ENCODE measurements at regions not wholly inside any gene's neighbourhood (a gene's known extent, or its start where the extent isn't known, plus 50 kb on each side); places are given as distances from the start of the nearest gene placed in this dataset.
"Not testable (repeated sequence)": the region's sequence is repeated elsewhere in the genome, so short reads cannot be mapped to it uniquely, and the experiment has no call there.

- no peak for DNase-seq
Measured at GRCh38 chr9:30967476-30967875, 1417.0 kb upstream of the ACO1 start.

DNA sequence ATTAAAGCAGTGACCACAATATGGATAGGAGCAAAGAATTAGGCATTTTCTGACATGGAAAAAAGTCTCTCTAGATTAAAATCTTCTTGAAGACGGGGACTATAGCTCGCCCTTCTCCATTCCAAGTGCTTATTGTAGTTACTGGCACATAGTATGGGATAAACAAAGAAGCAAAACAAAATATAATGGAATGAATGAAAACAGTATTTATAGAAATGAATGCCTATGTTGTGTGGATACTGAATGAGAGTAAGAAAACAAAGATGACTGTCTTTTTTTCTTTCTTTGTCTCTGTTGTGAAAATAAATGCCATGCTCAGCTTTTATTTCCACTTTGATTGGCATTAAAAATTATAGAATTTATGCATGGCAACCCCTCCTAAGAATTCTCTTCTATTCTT, 1414.3 kb upstream of the ACO1 start:
- DNase-seq, result no peak

DNA sequence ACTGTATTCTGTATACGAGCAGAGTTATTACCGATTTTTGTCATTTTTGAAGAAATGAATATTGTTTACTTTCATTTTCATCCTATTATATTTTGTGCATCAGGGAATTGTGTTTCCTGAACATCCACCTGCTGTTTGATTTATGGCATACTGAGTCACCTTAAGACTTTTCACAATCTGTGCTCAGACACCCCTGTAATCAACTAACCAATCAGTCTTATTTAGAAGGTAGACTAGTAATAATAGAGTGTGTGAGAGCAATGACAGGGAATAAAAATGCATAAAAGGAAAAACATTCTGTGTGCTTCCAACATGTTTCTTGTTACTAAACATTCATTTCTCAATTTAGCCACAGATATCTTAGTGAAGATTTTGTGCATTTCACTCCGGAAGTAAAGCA, 1413.6 kb upstream of the ACO1 start:
- DNase-seq, result no peak

DNA sequence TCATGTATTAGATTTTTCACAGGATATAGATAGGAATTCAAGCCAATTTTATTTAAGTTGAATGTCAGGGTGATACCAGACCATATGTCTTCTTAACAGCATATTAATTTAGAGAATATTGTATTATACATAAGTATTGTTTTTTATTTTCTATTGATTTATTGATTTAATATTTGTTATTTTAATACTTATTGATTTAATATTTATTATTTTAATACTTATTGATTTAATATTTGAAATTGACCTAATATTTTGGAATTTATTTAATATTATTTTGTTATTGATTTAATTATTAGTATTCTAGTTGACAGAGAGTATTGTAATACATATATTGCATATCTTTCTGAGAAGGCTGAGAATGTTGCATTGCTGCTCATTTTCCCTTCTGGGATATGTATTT, 1411.8 kb upstream of the ACO1 start:
- DNase-seq, result no peak

GRCh38 chr9:30977965-30978364, 1406.5 kb upstream of the ACO1 start:
- no peak for DNase-seq

DNA sequence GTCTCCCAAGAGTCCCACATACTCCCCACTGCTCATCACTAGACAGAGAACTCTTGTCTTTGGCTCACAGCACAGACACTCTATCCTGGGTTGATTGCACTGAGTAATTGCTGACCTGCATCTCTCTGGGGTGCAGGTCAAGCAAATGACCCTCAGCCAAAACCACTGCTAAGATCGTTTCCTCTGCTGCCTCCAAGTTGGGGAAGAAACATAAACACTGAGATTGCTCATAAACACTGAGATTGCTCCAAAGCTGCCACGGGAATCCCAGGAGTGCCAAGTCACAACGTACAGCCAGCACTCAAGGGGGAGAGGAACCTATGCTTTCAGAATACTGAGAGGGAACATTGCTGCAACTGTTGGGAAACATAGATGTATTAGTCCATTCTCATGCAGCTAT, 1402.1 kb upstream of the ACO1 start:
- no peak for DNase-seq

- DNase-seq, result no peak
Measured at GRCh38 chr9:30995956-30996738, 1388.3 kb upstream of the ACO1 start.

GRCh38 chr9:30996761-30997160, 1387.7 kb upstream of the ACO1 start:
- no peak for DNase-seq

DNA sequence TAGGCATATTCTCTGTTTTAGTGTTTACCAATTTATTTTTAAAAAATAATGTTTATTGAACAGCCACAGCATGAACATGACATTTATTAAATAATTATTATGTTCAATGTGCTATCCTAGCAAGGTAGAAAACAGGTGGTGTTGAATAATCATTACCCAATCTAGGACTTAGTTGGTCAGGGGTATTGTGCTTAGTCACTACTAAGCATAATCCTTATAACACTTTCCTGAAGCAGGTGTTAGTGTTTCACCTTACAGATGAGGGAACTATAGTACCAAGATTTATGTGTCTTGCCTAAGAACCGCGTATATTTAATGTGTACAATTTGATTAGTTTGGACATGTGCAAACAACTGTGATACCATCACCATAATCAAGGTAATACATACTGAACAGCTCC, 1387.2 kb upstream of the ACO1 start:
- DNase-seq, result no peak

DNA sequence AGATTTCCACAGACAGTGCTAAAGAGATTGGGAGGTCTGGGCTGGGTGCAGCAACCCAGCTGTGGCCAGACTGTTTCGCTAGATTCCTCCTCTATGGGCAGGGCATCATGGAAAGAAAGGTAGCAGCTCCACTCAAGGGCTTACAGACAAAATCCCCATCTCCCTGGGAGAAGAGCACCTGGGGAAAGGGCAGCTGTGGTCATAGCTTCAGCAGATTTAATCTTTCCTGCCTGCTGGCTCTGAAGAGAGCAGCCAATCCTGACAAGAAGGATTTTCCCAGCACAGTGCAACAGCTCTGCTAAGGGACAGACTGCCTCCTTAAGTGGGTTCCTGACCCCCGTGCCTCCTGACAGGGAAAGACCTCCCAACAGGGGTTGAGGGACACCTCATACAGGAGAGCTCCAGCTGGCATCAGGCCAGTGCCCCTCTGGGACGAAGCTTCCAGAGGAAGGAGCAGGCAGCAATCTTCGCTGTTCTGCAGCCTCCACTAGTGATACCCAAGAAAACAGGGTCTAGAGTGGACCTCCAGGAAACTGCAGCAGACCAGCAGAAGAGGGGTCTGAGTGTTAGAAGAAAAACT, 1379.3 kb upstream of the ACO1 start:
- DNase-seq, result no peak

- no peak for DNase-seq
Measured at GRCh38 chr9:31013371-31013770, 1371.1 kb upstream of the ACO1 start.

- DNase-seq, result no peak
Measured at GRCh38 chr9:31023847-31024246, 1360.6 kb upstream of the ACO1 start.

DNA sequence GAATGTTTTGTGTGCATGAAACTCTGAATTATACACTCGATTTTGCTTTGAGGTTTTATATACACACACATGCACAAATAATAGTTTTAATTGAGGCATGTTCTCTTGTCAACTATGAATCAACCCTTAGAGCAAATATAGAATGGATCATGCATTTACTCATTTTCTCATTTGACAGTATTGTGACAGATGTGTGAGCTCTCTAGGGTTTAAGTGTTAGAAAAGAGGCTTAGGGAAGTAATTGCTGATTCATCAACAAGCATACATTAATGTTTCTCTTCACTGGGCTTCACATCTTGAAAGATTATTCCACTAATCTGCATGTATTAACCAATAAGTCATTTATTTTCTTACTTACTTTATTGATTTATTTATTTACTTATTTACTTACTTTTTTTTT, 1356.8 kb upstream of the ACO1 start:
- no peak for DNase-seq

- DNase-seq, result no peak
Measured at GRCh38 chr9:31028137-31028536, 1356.3 kb upstream of the ACO1 start.

DNA sequence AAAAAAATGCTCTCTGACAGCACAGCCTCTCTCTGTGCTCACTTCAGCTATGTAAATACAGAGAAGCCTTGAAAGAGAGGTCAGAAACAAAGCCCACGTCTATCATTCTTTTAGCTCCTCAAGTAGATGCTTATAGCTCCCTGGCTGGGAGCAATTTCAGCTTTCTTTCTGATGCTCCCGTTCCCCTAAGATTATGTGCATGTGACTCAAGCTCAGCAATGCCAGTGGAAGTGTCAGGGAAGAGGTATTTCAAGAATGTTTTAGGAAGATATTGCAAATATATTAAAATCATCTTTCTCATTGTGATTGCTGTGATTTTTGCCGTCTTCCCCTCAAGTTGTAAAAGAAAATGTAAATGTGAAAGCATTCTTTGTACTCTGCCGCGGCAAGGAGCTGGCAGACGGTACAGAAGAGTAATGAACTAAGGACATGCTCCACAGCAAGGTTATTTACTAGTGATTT, 1353.7 kb upstream of the ACO1 start:
- no peak for DNase-seq

DNA sequence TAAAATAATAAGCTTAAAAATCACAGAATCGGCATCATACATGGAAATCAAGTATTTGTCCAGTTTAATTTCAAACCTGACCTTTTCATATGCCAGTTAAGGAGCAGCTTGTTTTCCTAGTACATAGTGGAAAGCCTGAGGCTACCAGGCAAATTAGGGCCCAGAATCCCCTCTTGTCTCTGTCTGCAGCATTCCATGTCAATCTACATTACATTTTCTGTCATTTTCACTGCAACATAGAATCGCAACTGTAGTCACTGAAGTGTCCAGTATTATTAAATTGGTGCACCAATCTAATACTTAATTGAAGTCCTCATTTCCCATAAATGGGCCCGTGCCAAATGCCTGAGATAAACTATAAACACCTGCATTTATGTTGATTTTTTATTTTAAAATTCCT, 1352.2 kb upstream of the ACO1 start:
- peak in 1 of 2 experiments; percentile 4 for DNase-seq

GRCh38 chr9:31034311-31034710, 1350.1 kb upstream of the ACO1 start:
- DNase-seq, result no peak

GRCh38 chr9:31040564-31040963, 1343.9 kb upstream of the ACO1 start:
- no peak for DNase-seq

- DNase-seq, result no peak
Measured at GRCh38 chr9:31045810-31046209, 1338.6 kb upstream of the ACO1 start.

GRCh38 chr9:31061592-31061991, 1322.9 kb upstream of the ACO1 start:
- not testable (repeated sequence) for DNase-seq

- no peak for DNase-seq
Measured at GRCh38 chr9:31065691-31066090, 1318.8 kb upstream of the ACO1 start.

DNA sequence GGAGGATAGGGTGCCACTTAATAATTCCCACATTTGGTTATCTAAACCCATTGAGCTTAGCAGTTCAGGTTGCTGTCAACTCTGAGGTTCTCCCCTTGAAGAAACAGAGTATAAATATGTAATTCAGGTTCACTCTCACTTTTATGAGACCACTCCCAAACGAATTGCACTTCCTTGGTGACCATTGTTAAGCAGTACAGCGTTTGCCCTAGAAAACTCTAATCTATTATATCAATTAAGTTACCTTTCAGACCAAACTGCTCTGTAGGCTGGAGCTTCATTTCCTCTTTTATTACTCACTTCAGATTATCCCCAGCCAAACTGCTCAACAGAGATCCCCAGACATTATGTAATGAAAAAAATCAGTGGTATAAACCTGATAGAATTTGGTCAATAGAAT, 1317.0 kb upstream of the ACO1 start:
- DNase-seq, result no peak

GRCh38 chr9:31071606-31072286, 1312.7 kb upstream of the ACO1 start:
- no peak for DNase-seq

DNA sequence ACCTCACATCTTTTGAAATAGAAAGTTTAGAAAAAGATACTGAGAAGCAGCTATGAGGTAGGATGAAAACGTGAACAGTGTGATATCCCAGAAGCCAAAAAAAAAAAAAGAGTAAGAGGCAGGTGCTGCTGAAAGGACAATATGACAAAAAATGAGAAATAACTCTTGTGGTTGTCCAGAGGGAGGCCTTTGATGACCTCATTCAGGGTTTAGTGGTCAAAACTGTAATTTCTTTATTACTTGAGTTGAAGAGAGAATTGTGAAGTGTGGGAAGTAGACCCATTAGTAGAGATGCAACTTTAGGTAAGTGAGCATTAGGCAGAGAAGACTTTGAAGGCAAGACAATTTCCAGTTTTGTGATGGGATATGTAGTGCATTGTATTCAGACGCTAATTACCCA, 1306.3 kb upstream of the ACO1 start:
- DNase-seq, result no peak

All from NCI-H526 (cell line).